ENCODE measurements at regions not wholly inside any gene's neighbourhood (a gene's known extent, or its start where the extent isn't known, plus 50 kb on each side); places are given as distances from the start of the nearest gene placed in this dataset.

DNA sequence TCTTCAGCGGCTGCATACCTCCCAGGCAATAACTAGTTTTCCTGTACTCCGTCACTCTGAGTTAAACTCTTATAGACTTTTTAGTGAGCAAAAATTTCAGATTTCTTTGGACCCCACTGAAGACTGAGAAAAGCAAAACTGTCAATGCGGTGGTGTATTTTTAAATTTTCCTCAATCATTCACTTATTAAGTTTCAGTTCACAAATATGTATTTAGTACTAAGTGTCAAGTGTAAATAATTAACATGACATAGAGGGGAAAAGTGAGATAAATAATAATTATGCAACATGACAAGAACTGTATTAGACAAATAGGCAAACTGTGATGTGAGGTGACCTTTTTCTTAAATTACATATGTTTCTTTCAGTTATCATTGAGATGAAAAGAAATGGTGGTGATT, 124.4 kb downstream of the NAF1 start:
- ChIA-PET POLR2A (no interaction called here), CTCF (no interaction called here)
- Histone ChIP-seq H3K4me1 (ENCODE audit: control insufficient read depth, insufficient read depth, low read length) (no peaks in the 10 kb centered on the region), H3K4me3 (ENCODE audit: low read depth in 2 of 2, low read length in 2 of 2) (no peak overlapping the region), H3K36me3 (ENCODE audit: control insufficient read depth, insufficient read depth, low read length) (no peaks in the 10 kb centered on the region), H3K27ac (ENCODE audit: low read length) (no peak overlapping the region), H3K9me3 (ENCODE audit: control insufficient read depth, insufficient read depth, low read depth, low read length) (no peaks in the 10 kb centered on the region), H3K27me3 (ENCODE audit: control insufficient read depth, insufficient read depth, low read length) (no peaks in the 10 kb centered on the region)
- in situ Hi-C loops (cut with HindIII; ENCODE audit: low pct_unique_long_range_greater_than_20kb, low sequenced_read_pairs) (no loop called here), intact Hi-C loops (cut with micrococcal nuclease; ENCODE audit: unreplicated experiment) (loop anchor here (10.0 kb wide), 1 partner anchor 152 kb away; no protein-coding TSS in a partner anchor)
- ATAC-seq, result no peak
- DNase-seq (ENCODE audit: low read depth, low spot score), result no peak
- BruUV-seq (replicated peaks), result no TSS peak
- no peak for TF ChIP-seq SIN3A (IDR thresholded peaks at IDR 0.05; ENCODE audit: borderline replicate concordance, insufficient read depth, low read depth, low read length)
- no peak for TF ChIP-seq TCF7L2 (IDR thresholded peaks at IDR 0.05; ENCODE audit: low read depth, low read length)

DNA sequence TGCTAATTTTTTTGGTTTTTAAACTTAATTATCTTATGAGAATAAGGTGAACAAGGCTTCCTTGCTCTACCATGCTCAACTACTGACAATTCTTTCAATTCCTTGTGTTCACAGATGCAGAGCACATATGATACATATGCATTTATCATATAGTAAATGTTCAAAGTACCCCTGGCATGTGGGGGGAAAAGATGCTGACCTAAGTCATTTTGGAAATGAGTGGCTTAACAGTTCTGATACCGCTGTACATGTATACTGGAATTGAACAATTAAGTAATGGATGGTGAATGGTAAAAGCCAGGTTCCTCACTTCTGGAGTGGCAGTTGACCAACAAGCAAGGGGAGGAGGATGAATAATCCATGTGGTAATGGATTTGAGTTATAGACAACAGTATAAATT, 149.6 kb downstream of the NAF1 start:
- TF ChIP-seq, protein P1, sequence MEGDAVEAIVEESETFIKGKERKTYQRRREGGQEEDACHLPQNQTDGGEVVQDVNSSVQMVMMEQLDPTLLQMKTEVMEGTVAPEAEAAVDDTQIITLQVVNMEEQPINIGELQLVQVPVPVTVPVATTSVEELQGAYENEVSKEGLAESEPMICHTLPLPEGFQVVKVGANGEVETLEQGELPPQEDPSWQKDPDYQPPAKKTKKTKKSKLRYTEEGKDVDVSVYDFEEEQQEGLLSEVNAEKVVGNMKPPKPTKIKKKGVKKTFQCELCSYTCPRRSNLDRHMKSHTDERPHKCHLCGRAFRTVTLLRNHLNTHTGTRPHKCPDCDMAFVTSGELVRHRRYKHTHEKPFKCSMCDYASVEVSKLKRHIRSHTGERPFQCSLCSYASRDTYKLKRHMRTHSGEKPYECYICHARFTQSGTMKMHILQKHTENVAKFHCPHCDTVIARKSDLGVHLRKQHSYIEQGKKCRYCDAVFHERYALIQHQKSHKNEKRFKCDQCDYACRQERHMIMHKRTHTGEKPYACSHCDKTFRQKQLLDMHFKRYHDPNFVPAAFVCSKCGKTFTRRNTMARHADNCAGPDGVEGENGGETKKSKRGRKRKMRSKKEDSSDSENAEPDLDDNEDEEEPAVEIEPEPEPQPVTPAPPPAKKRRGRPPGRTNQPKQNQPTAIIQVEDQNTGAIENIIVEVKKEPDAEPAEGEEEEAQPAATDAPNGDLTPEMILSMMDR (IDR thresholded peaks at IDR 0.05), result no peak
- TF ChIP-seq POLR2AphosphoS5 (IDR thresholded peaks at IDR 0.05; ENCODE audit: low read depth, low read length) (no peak), SIN3A (IDR thresholded peaks at IDR 0.05; ENCODE audit: borderline replicate concordance, insufficient read depth, low read depth, low read length) (no peak), TCF7L2 (IDR thresholded peaks at IDR 0.05; ENCODE audit: low read depth, low read length) (no peak)
- TF ChIP-seq, protein P2, sequence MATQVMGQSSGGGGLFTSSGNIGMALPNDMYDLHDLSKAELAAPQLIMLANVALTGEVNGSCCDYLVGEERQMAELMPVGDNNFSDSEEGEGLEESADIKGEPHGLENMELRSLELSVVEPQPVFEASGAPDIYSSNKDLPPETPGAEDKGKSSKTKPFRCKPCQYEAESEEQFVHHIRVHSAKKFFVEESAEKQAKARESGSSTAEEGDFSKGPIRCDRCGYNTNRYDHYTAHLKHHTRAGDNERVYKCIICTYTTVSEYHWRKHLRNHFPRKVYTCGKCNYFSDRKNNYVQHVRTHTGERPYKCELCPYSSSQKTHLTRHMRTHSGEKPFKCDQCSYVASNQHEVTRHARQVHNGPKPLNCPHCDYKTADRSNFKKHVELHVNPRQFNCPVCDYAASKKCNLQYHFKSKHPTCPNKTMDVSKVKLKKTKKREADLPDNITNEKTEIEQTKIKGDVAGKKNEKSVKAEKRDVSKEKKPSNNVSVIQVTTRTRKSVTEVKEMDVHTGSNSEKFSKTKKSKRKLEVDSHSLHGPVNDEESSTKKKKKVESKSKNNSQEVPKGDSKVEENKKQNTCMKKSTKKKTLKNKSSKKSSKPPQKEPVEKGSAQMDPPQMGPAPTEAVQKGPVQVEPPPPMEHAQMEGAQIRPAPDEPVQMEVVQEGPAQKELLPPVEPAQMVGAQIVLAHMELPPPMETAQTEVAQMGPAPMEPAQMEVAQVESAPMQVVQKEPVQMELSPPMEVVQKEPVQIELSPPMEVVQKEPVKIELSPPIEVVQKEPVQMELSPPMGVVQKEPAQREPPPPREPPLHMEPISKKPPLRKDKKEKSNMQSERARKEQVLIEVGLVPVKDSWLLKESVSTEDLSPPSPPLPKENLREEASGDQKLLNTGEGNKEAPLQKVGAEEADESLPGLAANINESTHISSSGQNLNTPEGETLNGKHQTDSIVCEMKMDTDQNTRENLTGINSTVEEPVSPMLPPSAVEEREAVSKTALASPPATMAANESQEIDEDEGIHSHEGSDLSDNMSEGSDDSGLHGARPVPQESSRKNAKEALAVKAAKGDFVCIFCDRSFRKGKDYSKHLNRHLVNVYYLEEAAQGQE (IDR thresholded peaks at IDR 0.05; ENCODE audit: insufficient read depth in 1 of 2, low read depth in 2 of 2, low read length in 1 of 2), result no peak
- ChIA-PET CTCF (no interaction called here), POLR2A (no interaction called here)
- intact Hi-C loops (cut with micrococcal nuclease; ENCODE audit: unreplicated experiment), result no loop called here
- in situ Hi-C loops (cut with HindIII; ENCODE audit: low pct_unique_long_range_greater_than_20kb, low sequenced_read_pairs), result no loop called here
- Histone ChIP-seq H3K4me3 (ENCODE audit: low read depth in 2 of 2, low read length in 2 of 2) (no peak overlapping the region), H3K4me1 (ENCODE audit: control insufficient read depth, insufficient read depth, low read length) (no peaks in the 10 kb centered on the region), H3K9me3 (ENCODE audit: control insufficient read depth, insufficient read depth, low read depth, low read length) (no peaks in the 10 kb centered on the region), H3K27ac (ENCODE audit: low read length) (no peak overlapping the region), H3K27me3 (ENCODE audit: control insufficient read depth, insufficient read depth, low read length) (no peaks in the 10 kb centered on the region), H3K36me3 (ENCODE audit: control insufficient read depth, insufficient read depth, low read length) (no peaks in the 10 kb centered on the region)
- ATAC-seq (no peak), DNase-seq (ENCODE audit: low read depth, low spot score) (no peak)
- BruUV-seq (replicated peaks), result no TSS peak

DNA sequence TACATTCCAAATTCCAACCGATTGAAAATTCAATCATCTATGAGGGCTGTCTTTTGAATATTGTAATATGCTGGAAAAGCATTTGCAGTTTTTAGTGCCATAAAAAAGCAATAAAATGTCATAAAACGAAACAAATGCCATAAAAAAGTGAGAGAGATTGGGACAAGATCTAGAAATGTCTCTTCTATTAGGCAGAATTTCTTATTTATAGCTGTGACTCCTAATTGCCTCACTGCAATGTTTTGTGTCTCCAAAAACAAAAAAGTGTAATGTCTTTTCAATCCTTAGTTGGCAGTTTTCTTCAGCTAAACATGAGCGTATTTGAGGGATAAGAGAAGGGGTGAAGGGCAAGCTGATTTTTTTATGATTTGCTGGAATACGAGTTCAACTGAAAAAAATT, 153.9 kb downstream of the NAF1 start:
- CTCF ChIA-PET, result no interaction called here
- TF ChIP-seq SIN3A (IDR thresholded peaks at IDR 0.05; ENCODE audit: borderline replicate concordance, insufficient read depth, low read depth, low read length), result no peak
- TF ChIP-seq POLR2AphosphoS5 (IDR thresholded peaks at IDR 0.05; ENCODE audit: low read depth, low read length), result no peak
- TF ChIP-seq, protein P2 (IDR thresholded peaks at IDR 0.05; ENCODE audit: insufficient read depth in 1 of 2, low read depth in 2 of 2, low read length in 1 of 2), result no peak
- no peak for TF ChIP-seq TCF7L2 (IDR thresholded peaks at IDR 0.05; ENCODE audit: low read depth, low read length)
- TF ChIP-seq, protein P1 (IDR thresholded peaks at IDR 0.05), result no peak
- no peak for DNase-seq (ENCODE audit: low read depth, low spot score)
- BruUV-seq (replicated peaks), result no TSS peak
- Histone ChIP-seq H3K9me3 (ENCODE audit: control insufficient read depth, insufficient read depth, low read depth, low read length) (no peaks in the 10 kb centered on the region), H3K4me3 (ENCODE audit: low read depth in 2 of 2, low read length in 2 of 2) (no peak overlapping the region), H3K27ac (ENCODE audit: low read length) (no peak overlapping the region), H3K36me3 (ENCODE audit: control insufficient read depth, insufficient read depth, low read length) (no peaks in the 10 kb centered on the region), H3K4me1 (ENCODE audit: control insufficient read depth, insufficient read depth, low read length) (no peaks in the 10 kb centered on the region), H3K27me3 (ENCODE audit: control insufficient read depth, insufficient read depth, low read length) (no peaks in the 10 kb centered on the region)
- intact Hi-C loops (cut with micrococcal nuclease; ENCODE audit: unreplicated experiment), result no loop called here
- POLR2A ChIA-PET, result no interaction called here
- in situ Hi-C loops (cut with HindIII; ENCODE audit: low pct_unique_long_range_greater_than_20kb, low sequenced_read_pairs), result no loop called here
- no peak for ATAC-seq

All from Panc1 (cell line).